Colonic mucosa (tissue), 4 donors: ENCODE measurements at regions not wholly inside any gene's neighbourhood (a gene's known extent, or its start where the extent isn't known, plus 50 kb on each side); places are given as distances from the start of the nearest gene placed in this dataset.

Source experiments
- DNase-seq: peaks from one replicate; pipeline ENCODE4 v3.0.0-alpha.2; 2020
- H3K27ac ChIP-seq: fragments of 200-600 bp; one replicate; pipeline ENCODE4 v1.8.0; 2021
- H3K27me3 ChIP-seq: fragments of 200-600 bp; one replicate; pipeline ENCODE4 v1.8.0; 2021
- H3K36me3 ChIP-seq: fragments of 200-600 bp; one replicate; pipeline ENCODE4 v1.8.0; 2021
- H3K4me1 ChIP-seq: fragments of 200-600 bp; one replicate; pipeline ENCODE4 v1.8.0; 2021; ENCODE audit warnings: mild to moderate bottlenecking
- H3K4me3 ChIP-seq: fragments of 200-600 bp; one replicate; pipeline ENCODE4 v1.8.0; 2021
- H3K9ac ChIP-seq, 2 donors: one replicate each; pipeline ENCODE4 v1.7.0; 2013; ENCODE audit warnings: control low read depth in 2 of 2, low read depth in 2 of 2, low read length in 2 of 2
- H3K9me3 ChIP-seq: fragments of 200-600 bp; one replicate; pipeline ENCODE4 v1.8.0; 2021
- CTCF ChIP-seq: fragments of 200-600 bp; IDR thresholded peaks from one replicate; pipeline ENCODE4 v1.8.0; 2022; ENCODE audit warnings: antibody characterized with exemption, mild to moderate bottlenecking
- intact Hi-C: fragments of 100-400 bp; cut with DNase I; formaldehyde crosslinking; loops from one replicate; pipeline ENCODE4 v1.14.1; 2022
- donor health status: healthy.
- donor health status: DM: no; HTN: no; CAD: no.
- donor health status: DM: no; HTN: no; CAD: no.

- no peaks in the 10 kb centered on the region for H3K27me3 ChIP-seq
- no peak overlapping the region for H3K27ac ChIP-seq
- H3K36me3 ChIP-seq = no peaks in the 10 kb centered on the region
- no peak for DNase-seq
- H3K4me1 ChIP-seq = no peaks in the 10 kb centered on the region
- H3K9me3 ChIP-seq = no peaks in the 10 kb centered on the region
- no peak for TF ChIP-seq CTCF
- H3K4me3 ChIP-seq = no peak overlapping the region
- intact Hi-C loops = no loop called here
- no peak overlapping the region for H3K9ac ChIP-seq
Observed at GRCh38 chr6:139613496-139613895, 239.0 kb upstream of the CITED2 start.

GRCh38 chr6:139612135-139612465, 237.7 kb upstream of the CITED2 start:
- H3K9me3 ChIP-seq = no peaks in the 10 kb centered on the region
- no peak overlapping the region for H3K27ac ChIP-seq
- H3K4me3 ChIP-seq = no peak overlapping the region
- no peak for DNase-seq
- no peak overlapping the region for H3K9ac ChIP-seq
- intact Hi-C loops = no loop called here
- no peaks in the 10 kb centered on the region for H3K4me1 ChIP-seq
- no peak for TF ChIP-seq CTCF
- no peaks in the 10 kb centered on the region for H3K27me3 ChIP-seq
- H3K36me3 ChIP-seq = no peaks in the 10 kb centered on the region

GRCh38 chr6:139611327-139612134, 237.1 kb upstream of the CITED2 start:
- Histone ChIP-seq H3K9me3 (no peaks in the 10 kb centered on the region), H3K4me3 (no peak overlapping the region), H3K4me1 (no peaks in the 10 kb centered on the region), H3K27me3 (no peaks in the 10 kb centered on the region), H3K36me3 (no peaks in the 10 kb centered on the region), H3K27ac (no peak overlapping the region), H3K9ac (no peak overlapping the region)
- intact Hi-C loops = no loop called here
- no peak for DNase-seq
- TF ChIP-seq CTCF = no peak

- no peak for DNase-seq
- Histone ChIP-seq H3K36me3 (no peaks in the 10 kb centered on the region), H3K4me1 (no peaks in the 10 kb centered on the region), H3K27me3 (no peaks in the 10 kb centered on the region), H3K4me3 (no peak overlapping the region), H3K9me3 (no peaks in the 10 kb centered on the region), H3K27ac (no peak overlapping the region), H3K9ac (no peak overlapping the region)
- intact Hi-C loops = no loop called here
- TF ChIP-seq CTCF = no peak
Observed at GRCh38 chr6:139608466-139609261, 234.2 kb upstream of the CITED2 start.

GRCh38 chr6:139605350-139605749, 230.9 kb upstream of the CITED2 start:
- Histone ChIP-seq H3K27ac (no peak overlapping the region), H3K9me3 (no peaks in the 10 kb centered on the region), H3K4me3 (no peak overlapping the region), H3K36me3 (no peaks in the 10 kb centered on the region), H3K4me1 (no peaks in the 10 kb centered on the region), H3K9ac (no peak overlapping the region), H3K27me3 (no peaks in the 10 kb centered on the region)
- intact Hi-C loops = no loop called here
- no peak for TF ChIP-seq CTCF
- DNase-seq = no peak
